HG03342 (cell line): ENCODE measurements at regions not wholly inside any gene's neighbourhood (a gene's known extent, or its start where the extent isn't known, plus 50 kb on each side); places are given as distances from the start of the nearest gene placed in this dataset.

Experiments
- ATAC-seq: cut with Tn5 transposase; IDR thresholded peaks from one replicate; pipeline ENCODE4 v1.9.1; 2021; ENCODE audit warnings: mild to moderate bottlenecking, moderate library complexity; ENCODE audit not compliant: unreplicated experiment

DNA sequence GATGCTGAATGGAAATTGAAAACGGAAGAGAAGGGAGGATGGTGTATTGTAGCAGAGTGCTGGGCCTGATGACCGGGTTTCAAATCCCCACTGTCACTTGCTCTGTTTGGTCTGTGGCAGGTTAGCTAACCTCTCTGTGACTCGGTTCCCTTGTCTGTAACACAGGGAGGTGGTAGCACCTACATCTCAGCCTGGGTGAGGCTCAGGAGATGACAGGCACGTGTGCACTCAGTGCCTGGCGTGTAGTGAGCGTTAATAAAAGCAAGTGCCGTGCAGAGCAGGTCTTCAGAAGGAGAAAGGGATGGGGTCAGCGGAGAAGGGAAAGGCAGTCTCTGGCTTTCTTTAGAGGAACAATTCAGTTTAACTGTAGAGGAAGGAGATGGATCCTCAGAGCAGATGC lies 125.5 kb upstream of the SMIM21 start:
- ATAC-seq = no peak

DNA sequence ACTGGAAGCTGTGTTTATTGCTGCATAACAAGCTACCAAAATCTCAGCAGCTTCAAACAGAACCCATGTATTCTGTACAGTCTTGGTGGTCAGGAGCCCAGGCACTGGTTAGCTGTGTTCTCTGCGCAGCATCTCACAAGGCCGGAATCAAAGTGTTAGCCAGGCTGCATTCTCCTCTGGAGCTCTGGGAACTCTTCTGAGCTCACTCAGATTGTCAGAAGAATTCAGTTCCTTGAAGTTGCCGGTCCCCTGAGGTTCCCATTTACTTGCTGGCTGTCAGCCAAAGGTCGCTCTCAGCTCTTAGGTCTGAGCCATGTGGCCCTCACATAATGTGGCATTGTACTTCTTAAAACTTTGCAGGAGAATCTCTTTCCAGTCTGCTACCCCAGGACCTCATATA lies 123.6 kb upstream of the SMIM21 start:
- ATAC-seq = no peak

DNA sequence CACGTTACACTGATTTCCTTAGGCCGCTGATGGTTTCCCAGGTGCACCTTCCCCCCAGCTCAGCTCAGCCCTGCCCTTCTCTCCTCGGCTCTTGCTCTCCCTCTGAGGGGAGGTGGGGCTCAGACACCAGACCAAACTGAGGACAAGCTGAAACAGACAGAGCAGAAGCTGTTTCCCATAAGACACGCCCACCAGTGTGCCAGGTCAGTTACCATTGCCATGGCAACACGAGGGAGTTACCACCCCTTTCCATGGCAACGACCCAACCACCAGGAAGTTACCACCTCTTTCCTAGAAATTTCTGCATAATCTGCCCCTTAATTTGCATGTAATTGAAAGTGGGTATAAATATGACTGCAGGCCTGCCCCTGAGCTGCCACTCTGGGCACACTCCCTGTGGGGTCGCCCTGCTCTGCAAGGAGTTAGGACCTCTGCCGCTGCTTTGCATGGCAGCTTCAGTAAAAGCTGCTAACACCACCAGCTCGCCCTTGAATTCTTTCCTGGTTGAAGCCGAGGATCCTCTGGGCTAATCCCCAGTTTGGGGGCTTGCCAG lies 120.9 kb upstream of the SMIM21 start:
- no peak for ATAC-seq

DNA sequence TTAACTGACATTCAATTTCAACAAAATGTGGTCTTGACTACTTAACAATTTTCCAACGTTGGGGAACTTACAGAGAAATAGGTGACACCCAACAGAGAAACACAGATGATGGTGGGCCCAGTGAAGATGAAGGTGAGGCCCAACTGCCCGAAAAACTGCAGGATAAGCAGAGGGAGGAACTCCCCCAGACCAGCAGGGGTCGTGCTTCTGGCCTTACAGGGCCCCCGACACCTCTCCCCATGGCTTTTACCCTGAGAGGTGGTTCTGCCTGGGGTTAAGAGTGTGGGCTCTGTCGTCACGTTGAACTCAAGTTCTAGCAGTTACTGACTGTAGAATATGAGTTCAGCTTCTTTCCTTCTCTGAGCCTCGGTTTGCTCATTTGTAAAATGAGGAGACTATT lies 119.5 kb upstream of the SMIM21 start:
- ATAC-seq = no peak

DNA sequence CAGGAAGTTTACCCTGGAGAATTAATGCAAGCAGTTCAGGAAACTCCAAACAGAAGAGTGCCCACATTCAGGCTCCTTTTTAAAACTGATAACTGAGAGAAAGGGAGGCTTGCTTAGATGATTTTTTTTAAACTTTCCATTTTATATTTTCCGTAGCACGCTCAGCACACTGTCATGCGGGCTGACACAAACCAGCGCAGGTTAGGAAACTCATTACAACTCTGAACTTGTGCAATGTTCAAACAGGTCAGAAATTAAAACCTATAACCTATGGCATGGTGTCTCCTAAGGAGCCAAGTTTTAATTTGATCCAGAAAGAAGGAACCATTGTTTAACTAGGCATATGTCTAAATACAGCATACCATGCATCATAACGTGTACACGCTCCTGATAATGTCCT lies 117.7 kb upstream of the SMIM21 start:
- ATAC-seq = no peak

DNA sequence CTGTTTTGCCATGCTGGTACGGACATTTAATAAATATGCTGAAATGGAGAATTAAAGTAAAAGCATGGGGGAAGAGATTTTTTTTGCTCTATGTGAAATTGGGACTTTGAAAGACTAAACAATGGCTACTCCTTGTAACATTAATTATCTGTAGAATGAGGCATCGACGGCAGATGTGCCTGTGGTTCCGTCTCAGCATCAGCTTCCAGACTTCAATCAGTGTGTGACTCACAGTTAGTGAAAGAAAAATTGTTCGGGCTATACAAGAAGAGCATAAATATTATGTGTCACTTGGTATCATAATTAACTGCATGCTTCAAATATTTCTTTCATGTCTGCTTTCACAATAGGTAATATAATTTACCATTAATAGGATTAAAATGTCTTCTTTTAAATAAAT lies 117.0 kb upstream of the SMIM21 start:
- no peak for ATAC-seq

DNA sequence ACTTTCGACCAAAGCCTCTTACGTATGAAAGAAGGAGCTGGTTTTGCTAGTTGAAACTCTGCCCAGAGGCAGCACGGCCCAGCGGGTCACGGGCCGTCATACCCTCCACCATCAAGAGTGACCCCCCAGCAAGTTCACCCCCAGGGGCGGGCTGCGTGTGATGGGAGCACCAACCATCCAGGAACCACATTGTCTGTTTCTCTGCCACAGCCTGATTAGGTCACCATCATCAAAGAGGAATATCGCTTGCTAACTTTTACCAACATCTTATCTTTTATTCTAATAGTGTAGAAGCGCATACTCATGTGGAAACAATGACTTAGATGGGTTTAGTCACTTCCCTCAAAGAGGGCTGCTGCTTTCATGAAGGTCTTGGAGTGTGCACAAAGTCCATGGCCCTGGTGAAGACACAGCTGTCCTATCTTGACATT lies 116.6 kb upstream of the SMIM21 start:
- ATAC-seq = no peak

DNA sequence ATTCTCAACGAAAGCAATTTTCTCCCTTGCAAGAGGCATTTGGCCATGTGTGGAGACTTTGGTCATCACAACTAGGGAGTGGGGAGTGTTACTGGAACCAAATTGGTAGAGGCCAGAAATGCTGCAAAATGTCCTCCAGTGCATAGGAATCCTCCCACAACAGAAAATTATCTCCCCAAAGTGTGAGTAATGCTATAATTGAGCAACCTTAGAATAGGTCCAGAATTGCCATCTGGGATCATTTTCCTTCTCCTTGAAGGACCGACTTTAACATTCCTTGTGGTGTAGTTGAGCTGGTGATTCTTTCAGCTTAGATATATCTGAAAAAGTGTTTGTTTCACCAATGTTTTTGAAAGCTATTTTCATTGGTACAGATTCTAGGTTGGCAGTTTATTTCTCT lies 111.2 kb upstream of the SMIM21 start:
- ATAC-seq = no peak

DNA sequence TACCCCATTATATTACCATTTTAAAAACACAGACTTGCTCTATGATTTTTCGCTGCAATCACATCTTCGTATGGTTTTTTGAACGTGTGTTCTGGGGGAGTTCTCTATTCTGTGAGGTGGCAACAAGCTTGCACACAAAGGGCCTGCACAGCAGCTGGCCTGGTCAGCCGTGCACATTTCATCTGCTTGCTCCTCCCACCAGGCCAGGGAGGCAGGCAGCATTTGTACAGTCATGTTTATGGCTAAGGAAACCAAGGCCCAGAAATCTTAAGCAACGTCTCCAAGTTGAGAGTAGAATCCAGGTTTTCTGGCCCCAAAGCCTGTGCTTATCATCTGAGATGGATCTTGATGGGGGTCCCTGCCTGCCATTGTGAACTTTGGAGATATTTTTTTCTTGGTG lies 106.4 kb upstream of the SMIM21 start:
- no peak for ATAC-seq

DNA sequence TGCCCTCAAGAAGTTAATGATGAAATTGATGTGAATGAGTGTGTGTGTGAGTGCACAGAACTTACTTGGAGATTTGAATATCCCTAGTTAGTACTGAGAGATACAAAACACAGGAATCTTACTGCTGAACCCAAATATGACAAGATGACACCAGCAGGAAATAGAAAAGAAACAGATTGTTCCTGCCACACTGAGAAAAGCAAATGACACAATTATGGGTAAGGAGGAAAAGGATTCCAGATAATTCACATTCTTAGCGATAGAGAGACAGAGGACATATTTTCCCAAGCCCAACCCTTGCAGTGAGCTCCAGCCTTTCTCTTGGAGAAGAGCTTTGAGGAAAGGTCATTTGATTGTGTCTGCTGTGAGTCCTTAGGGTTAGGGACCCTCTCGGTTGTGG lies 105.7 kb upstream of the SMIM21 start:
- ATAC-seq = no peak

DNA sequence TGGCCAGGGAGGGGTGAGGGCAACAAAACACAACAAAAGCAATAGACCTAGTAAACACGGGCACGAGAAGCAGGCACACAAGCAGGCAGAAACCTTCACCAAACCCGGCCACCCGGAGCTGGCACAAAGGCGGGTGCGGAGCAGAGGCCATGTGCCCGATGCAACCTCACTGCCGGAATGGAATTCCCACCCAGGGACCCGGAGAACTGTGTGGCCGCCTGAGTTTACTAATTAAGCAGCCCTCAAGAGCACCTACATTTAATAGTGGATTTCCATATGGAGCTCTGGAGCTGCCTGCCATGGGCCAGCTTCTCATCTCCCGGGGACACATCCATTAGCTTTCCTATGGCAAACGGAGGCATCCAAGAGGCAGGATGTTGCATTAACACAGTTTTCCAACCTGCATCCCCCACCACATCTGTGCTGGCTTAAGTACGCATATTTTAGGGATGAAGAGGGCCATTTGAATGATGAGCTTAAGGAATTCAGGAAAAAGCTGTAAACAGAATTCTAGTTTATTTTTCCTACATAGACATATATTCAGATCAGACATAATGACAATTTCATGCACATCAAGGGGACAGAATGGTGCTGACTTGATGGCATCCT lies 104.5 kb upstream of the SMIM21 start:
- ATAC-seq = no peak

DNA sequence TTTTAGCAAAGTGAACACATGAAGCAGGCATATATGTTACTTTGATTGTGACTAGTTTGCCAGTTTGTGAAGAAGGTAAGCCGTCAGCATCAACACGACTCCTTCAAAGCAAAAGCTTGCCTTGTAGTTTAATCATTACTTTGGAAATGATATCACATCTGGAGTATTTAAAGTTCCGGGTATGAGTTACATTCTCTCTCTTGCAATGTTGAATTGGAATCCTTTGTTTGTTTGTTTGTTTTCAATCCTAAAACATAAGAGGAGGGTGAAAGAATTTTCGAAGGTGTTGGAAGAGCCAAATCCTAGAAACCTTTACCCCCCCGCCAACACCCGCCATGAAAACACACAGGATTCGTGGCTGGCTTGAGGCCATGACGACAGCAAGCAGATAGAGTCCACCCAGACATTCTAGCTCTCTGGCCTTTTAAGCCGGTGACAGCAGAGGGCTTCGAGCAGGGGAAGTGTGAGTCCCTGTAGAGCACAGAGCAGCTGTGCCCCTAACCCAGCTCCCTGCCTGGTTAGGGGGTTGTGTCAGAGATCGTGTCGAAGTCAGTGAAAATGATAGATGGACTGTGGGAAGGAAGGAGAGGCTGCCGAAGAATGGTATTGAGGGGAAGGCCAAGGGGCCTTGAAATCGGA lies 103.8 kb upstream of the SMIM21 start:
- no peak for ATAC-seq

DNA sequence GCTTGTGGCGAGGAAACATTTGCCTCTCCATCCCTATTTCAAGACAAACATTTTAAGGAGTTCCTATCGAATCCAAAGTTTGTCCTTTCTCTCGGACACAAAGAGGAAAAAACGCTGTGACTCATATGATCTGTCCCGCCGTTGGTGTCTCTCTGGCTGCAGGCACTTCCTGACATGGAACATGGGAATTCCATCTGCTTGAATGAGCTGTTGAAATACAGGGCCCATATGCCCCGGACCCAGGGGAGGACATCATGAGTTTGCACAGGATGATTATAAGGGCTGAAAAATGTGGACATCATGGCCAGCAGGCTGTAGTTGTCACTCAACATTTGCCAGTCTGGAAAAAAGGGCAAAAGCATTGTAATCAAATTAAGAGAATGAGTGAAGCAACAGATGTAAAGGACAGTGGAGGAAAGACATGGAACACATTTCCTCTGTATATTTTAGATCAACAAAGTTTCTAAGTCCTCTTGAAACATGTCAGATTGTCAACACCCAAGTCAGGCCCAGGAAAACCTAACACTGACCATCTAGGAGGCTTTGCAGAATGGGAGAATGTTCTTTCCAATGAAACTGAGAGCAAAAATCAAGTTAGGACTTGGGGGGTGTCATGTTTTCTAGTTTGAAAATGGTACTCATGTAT lies 103.2 kb upstream of the SMIM21 start:
- no peak for ATAC-seq

DNA sequence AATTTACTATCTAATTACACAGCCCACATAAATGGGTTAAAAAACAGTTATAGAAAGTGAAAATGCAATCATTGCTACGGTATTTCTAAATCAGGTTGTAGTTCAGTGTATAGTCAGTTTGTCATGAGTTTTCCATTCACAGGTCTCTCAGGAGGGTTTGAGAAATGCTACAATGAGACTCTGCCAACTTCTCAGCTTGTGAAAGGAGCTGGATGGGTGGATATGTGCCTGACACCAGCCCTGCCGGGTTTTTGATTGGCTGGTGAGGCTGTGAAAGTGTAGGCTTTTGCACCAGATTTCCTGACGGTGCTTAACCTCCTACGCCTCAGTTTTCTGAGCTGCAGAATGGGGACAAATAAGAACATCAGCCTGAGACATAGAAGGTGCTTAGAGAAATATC lies 102.6 kb upstream of the SMIM21 start:
- ATAC-seq = no peak

DNA sequence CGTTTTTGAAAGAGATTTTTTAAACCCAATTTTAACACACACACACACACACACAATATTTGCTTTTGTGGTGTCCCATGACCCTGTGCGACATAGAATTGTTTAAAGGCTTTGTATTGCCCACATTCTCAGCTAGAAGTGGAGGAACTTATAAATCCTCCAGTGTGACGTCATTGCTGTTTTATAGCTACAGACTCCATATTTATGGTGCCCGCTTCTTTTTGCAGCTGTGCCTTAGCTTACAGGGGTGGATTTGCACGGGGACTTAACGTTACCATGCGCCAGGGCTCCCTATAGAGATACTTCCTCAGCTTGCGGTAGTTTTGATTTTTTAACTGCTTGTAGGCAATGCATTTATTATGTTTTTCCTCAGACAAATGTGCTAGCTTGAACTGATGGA lies 101.9 kb upstream of the SMIM21 start:
- ATAC-seq = no peak

DNA sequence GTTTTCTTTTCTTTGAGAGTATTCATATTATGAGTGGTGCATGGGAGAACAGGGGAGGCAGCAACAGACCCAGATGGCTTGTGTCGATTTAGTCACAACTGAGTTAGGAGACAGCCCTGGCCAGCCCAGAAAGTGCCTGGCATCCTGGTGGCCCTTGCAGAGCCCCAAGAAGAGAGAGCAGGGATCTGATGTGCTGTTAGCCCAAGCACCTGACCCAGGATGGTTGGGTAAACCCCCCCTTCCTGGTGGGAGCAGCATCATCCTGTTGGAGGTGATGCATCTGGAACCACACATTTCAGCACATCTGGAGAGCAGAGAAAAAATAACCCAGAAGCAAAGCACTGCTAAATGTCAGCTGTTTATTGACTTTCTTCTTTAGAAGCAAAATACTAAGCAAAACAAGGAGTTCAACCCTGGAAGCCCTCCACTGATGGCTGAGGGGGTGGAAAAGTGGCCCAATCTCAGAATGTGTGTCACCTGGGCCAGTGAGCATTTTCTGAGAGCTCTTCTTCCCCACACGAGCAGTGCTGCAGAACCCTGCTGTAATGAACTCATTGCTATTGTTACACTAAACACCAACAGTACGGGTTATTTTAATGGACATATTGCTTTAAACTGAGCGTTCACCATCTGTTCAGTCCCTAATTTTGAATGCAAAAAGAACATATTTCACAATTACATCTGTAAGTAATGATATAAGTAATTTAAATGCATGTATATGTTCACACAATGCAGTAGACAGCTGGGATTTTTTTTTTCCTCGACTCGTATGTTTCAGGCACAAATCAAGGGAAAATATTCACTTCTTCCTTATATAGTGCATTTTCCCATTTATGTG lies 100.6 kb upstream of the SMIM21 start:
- ATAC-seq = no peak

DNA sequence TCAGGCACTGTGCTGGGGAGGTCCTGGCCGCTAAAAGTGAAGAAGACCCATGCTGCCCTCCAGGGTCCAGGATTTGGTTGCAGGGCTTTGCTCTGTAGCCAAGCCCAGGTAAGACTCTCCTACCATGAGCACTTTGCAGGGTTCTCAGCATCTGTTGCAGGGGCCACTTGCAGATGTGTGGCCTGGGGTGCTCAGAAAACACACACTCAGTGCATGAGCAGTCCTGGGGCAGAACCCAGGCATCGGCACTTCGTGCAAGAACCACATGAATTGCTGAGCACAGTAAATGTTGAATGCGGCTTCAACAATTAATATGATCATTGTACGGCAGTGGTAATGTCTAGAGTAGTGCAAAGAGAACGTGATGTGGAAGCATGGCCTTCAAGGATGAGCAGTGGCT lies 98.5 kb upstream of the SMIM21 start:
- ATAC-seq = no peak

DNA sequence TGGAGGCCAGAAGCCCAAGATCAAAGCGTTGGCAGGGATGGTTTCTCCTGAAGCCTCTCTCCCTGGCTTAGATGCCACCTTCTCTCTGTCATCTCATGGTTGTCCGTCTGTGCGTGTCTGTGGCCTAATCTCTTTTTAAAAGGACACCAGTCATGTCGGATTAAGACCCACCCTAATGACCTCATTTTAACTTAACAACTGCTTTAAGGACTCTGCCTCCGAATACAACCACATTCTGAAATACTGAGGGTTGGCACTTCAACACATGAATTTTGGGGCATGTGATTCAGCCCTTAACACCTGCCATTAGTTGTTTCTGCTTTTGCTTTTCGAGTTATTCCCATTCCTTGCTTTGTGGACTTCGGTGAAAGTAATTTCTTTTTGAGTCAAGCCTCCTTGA lies 97.8 kb upstream of the SMIM21 start:
- ATAC-seq = no peak

DNA sequence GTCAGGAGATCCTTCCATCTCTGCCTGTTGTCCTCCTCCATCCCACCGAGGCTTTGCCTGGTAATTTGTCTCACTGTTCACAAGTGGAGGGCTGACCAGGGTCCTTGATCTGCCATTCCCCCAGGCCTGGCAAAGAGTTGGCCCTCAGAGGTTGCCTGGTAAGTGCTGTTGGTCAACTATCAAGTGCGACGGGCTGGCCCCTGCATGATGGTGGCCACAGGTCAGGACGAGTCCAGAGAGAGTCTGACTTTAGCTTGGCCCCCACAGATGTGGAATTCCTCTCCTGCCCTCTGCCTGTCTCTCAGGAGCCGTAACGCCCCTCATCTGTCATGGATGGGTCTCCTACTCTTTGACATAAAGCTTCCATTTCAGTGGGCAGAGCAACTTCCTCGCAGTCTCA lies 97.3 kb upstream of the SMIM21 start:
- no peak for ATAC-seq

DNA sequence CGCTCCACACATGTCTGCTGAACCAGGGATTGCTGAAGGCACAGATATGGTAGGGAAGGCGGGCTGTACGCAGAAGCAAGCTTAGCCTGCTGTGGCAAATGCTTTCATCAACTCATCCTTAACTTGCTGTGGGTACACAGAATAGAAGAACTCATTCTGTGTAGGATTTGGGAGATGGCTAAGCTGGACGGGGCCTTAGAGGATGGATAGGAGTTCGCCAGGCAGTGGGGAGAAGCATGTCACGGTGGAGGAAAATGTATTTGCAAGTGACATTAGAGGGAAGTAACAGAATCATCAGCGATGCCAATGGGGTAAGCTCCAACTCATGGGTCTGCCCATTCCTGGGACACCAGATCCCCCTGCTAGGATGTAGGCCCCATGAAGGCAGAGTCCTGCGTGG lies 96.7 kb upstream of the SMIM21 start:
- ATAC-seq = no peak

DNA sequence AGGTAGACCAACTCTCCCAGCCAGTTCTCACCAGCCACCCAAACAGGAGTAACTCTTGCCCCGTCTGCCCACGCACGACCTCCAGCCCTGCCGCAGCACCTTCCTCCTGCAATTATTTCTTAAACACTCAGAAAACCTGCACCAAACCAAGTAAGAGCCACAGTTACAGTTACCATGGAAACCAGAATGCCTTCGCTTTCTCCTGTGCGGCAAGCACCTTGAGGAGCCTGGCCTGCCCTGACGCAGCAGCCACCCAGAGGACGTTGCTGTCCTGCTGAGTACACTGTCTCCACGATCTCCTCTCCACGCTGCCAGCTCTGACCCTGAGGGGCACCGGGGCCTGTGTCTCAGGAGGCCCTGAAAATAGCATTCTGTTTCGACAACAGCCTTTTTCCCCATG lies 94.3 kb upstream of the SMIM21 start:
- ATAC-seq = no peak

DNA sequence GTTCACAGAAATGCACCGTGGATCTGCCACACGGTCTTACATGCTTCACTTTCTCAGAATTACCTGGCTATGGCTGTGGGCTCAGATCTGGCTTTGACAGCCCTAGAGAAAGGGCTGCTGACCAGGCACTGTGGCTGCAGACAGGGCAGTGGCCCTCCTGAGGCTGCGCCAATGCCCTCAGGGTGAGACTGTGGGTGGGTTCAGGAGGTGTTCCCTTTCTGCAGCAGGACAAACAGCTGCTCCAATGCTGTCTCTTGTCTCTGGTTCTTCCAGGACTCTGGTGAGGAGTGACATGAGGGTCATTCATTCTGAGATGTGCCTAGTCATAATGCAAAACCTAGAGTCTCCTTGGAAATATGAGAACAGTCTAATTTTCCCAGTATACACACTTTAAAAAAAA lies 90.5 kb upstream of the SMIM21 start:
- no peak for ATAC-seq
